Neural cell (in vitro differentiated cells): ENCODE measurements at regions not wholly inside any gene's neighbourhood (a gene's known extent, or its start where the extent isn't known, plus 50 kb on each side); places are given as distances from the start of the nearest gene placed in this dataset.

Source experiments
- EP300 ChIP-seq: fragments of 450-650 bp; conservative IDR thresholded peaks from 2 replicates; pipeline ENCODE4 v1.6.1; 2014; ENCODE audit warnings: antibody characterized with exemption, mild to moderate bottlenecking, moderate library complexity; ENCODE audit not compliant: poor library complexity, severe bottlenecking
- EZH2 ChIP-seq: fragments of 200-600, 300-800 bp; shearing (Covaris generic), sonication (generic); IDR thresholded peaks from 2 replicates; pipeline ENCODE4 v1.6.1; 2014; ENCODE audit warnings: antibody characterized with exemption, low read length, borderline replicate concordance, mild to moderate bottlenecking; ENCODE audit not compliant: insufficient read depth, poor library complexity, severe bottlenecking
- POLR2AphosphoS5 ChIP-seq: IDR thresholded peaks from 2 replicates; pipeline ENCODE4 v1.6.1; 2012
- RAD21 ChIP-seq: fragments of 450-650 bp; conservative IDR thresholded peaks from 2 replicates; pipeline ENCODE4 v1.6.1; 2014; ENCODE audit warnings: antibody characterized with exemption, mild to moderate bottlenecking, moderate library complexity
- TAF1 ChIP-seq: IDR thresholded peaks from 2 replicates; pipeline ENCODE4 v1.6.1; 2012; ENCODE audit warnings: low read depth
- TF ChIP-seq, protein P1 (sequence below): fragments of 450-650 bp; IDR thresholded peaks from 2 replicates; pipeline ENCODE4 v1.5.1; 2014; ENCODE audit warnings: antibody characterized with exemption, mild to moderate bottlenecking, moderate library complexity; ENCODE audit not compliant: poor library complexity, severe bottlenecking
- TF ChIP-seq, protein P2 (sequence below): IDR thresholded peaks from 2 replicates; pipeline ENCODE4 v1.6.1; 2012; ENCODE audit warnings: borderline replicate concordance

DNA sequence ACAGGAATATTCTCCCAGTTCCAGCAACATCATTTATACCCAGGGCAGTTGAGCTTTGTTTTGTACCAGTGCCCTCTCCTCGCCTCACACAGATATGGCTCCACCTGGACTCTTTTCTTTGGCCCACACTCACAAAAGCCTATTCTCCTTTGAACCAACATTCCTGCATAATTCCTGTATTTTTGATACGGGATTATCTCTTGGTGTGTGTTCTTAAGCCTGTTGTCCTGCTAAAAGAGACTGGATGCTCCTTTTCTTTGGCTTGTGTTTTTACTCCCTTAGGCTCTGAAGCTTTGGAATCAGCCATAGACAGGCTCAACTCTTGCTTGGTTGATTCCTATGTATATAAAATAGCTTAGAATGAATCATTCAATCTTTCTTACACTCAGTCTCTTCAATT lies 305.4 kb upstream of the SATB1 start:
- TF ChIP-seq EZH2 (no peak), POLR2AphosphoS5 (no peak), EP300 (no peak), RAD21 (no peak), TAF1 (no peak)
- TF ChIP-seq, protein P1, sequence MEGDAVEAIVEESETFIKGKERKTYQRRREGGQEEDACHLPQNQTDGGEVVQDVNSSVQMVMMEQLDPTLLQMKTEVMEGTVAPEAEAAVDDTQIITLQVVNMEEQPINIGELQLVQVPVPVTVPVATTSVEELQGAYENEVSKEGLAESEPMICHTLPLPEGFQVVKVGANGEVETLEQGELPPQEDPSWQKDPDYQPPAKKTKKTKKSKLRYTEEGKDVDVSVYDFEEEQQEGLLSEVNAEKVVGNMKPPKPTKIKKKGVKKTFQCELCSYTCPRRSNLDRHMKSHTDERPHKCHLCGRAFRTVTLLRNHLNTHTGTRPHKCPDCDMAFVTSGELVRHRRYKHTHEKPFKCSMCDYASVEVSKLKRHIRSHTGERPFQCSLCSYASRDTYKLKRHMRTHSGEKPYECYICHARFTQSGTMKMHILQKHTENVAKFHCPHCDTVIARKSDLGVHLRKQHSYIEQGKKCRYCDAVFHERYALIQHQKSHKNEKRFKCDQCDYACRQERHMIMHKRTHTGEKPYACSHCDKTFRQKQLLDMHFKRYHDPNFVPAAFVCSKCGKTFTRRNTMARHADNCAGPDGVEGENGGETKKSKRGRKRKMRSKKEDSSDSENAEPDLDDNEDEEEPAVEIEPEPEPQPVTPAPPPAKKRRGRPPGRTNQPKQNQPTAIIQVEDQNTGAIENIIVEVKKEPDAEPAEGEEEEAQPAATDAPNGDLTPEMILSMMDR = no peak
- TF ChIP-seq, protein P2, sequence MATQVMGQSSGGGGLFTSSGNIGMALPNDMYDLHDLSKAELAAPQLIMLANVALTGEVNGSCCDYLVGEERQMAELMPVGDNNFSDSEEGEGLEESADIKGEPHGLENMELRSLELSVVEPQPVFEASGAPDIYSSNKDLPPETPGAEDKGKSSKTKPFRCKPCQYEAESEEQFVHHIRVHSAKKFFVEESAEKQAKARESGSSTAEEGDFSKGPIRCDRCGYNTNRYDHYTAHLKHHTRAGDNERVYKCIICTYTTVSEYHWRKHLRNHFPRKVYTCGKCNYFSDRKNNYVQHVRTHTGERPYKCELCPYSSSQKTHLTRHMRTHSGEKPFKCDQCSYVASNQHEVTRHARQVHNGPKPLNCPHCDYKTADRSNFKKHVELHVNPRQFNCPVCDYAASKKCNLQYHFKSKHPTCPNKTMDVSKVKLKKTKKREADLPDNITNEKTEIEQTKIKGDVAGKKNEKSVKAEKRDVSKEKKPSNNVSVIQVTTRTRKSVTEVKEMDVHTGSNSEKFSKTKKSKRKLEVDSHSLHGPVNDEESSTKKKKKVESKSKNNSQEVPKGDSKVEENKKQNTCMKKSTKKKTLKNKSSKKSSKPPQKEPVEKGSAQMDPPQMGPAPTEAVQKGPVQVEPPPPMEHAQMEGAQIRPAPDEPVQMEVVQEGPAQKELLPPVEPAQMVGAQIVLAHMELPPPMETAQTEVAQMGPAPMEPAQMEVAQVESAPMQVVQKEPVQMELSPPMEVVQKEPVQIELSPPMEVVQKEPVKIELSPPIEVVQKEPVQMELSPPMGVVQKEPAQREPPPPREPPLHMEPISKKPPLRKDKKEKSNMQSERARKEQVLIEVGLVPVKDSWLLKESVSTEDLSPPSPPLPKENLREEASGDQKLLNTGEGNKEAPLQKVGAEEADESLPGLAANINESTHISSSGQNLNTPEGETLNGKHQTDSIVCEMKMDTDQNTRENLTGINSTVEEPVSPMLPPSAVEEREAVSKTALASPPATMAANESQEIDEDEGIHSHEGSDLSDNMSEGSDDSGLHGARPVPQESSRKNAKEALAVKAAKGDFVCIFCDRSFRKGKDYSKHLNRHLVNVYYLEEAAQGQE = no peak
